SIG-M5 treated with dmso at 0.1 percent for 504 hours (cell line): ENCODE measurements at regions not wholly inside any gene's neighbourhood (a gene's known extent, or its start where the extent isn't known, plus 50 kb on each side); places are given as distances from the start of the nearest gene placed in this dataset.

Experiments
- DNase-seq: peaks from one replicate; lab custom pipeline; 2025; ENCODE audit not compliant: unreplicated experiment; lab: John Stamatoyannopoulos, UW

- no peak for DNase-seq
Measured at GRCh38 chr9:79287708-79288290, 284.0 kb upstream of the TLE4 start.

DNA sequence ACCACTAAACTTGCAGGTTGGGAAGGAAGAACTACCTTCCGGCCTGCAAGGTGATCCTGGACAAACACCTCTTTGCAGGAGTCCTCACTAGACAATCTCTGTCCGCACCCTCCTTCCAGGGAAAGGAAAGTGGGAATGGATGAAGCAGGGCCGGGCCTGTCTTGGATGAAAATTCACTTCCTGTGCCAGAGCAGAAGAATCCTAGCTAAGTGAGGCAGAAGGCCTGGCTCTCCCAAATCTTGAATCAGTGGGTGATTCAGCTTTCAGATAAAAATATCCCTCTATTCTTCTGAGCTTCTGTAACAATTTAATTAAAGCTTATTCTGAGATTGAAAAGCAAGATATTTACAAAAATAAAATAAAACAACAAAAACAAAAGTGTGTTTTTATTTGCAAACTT lies 281.9 kb upstream of the TLE4 start:
- DNase-seq: no peak

GRCh38 chr9:79292731-79293280 lies 279.0 kb upstream of the TLE4 start:
- DNase-seq: no peak

GRCh38 chr9:79300068-79300467 lies 271.7 kb upstream of the TLE4 start:
- no peak for DNase-seq

GRCh38 chr9:79301085-79301484 lies 270.7 kb upstream of the TLE4 start:
- DNase-seq: no peak

GRCh38 chr9:79301551-79302391 lies 270.0 kb upstream of the TLE4 start:
- no peak for DNase-seq

DNA sequence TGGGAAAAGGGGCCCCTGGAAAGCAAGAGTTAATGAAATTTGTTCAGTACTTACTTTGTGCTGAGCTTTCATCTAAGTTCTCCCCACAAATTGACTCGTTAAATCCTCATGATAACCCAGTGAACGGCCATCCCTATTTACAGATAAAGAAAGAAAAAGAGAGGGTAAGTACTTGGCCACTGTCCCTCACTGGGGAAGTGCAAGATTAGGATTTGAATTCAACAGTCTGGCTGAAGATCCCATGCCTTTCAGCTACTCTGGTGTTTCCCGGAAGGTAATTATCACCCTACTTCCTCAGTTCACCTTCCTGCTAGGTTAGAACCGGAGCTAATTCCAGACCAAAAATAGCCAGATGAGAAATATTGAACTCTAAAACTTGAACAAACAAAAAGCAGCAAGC lies 269.2 kb upstream of the TLE4 start:
- DNase-seq: no peak

GRCh38 chr9:79308012-79308411 lies 263.8 kb upstream of the TLE4 start:
- no peak for DNase-seq

DNA sequence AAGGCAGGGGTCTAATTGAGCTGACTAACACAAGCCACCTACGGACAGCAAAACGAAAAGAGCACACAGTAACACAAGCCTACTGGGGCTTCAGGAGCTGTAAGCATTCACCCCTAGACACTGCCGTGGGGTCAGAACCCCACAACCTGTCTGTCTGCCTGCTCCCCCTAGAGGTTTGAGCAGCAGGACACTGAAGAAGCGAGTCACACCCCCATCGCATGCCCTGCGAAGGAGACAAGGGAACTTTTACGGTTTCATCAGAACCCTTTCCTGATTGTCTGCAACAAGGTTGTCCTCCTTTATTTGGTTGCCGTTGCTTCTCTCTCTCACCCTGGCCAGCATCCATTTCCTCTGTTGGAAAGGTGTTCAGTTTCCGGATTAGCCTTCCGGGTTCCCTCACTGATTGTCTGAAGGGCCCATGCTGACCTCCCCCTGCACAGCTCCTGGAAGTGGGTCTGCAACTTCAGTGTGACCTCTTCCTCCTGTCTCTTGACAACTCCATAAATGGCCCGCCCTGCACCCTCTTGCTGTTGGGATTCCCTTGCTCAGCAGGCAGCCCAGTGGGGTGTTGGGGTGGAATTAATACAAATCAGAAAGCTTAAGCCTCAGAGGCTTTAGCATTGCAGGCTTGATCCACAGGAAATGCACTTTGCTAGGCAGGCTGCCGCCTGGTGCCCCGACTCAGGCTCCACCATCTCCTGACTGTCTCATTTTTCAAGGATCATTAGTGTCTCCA lies 258.9 kb upstream of the TLE4 start:
- no peak for DNase-seq

GRCh38 chr9:79325501-79325900 lies 246.3 kb upstream of the TLE4 start:
- no peak for DNase-seq

GRCh38 chr9:79329861-79330260 lies 241.9 kb upstream of the TLE4 start:
- DNase-seq: no peak

- DNase-seq: no peak
Measured at GRCh38 chr9:79334001-79334400, 237.8 kb upstream of the TLE4 start.

DNA sequence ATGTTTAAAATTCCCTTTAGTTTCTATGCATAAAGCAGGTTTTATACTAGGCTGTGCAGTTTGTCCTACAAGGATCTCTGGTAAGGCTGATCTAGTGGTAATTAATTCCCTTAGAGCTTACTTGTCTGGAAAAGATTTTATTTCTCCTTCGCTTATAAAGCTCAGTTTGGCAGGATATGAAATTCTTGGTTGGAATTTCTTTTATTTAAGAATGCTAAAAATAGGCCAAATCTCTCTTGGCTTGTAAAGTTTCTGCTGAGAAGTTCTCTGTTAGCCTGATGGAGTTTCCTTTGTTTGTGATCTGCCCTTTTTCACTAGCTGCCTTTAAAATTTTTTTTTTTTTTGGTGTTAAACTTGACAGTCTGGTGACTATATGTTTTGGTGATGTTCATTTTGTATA lies 237.1 kb upstream of the TLE4 start:
- DNase-seq: no peak

GRCh38 chr9:79335987-79336386 lies 235.8 kb upstream of the TLE4 start:
- DNase-seq: no peak

DNA sequence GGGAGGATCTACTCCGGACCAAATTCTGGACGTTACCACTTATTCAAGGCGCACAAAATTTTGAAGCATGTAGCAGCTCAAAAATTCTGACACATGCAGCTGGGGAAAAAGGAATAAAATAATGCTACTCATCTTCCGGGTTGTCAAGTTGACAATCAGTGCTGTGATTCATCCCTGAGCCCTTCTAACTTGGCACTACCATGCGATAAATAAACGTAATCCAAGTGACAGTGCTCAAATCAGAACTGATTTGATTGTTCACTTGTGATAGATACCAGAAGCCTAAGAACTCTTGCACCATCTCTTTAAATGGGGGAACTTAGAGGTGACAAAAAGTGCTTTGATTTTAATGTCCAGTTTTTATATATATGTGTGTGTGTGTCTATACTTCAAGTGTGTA lies 230.2 kb upstream of the TLE4 start:
- DNase-seq: no peak

DNA sequence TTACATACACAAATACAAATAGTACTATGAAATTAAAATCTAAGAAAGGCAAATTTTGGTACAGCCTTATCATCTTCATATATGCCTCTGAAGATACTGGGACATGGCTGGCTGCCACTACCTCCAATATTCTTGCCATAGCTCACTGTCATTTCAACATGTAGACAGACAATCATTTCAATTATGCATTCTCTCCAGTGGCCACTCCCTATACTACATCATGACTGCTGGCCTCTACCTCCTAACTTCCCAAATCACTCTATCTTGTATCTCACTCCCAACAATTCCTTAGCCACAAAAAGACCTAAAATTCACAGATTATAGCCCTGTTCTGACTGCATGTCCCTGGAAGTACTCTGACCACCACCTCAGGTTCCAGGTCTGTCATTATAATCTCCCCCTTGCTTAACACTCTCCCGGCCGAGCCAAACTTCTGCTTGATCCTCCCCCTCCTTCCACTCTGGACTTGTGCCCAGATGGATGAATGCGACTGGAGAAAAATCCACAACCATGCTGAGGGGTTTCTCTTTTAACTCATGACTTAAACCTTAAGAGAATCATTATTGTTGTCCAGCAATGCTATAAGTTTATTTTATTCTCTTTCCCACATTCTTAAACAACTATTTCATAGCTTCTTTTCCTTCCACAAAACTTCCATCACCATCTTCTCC lies 225.3 kb upstream of the TLE4 start:
- no peak for DNase-seq

DNA sequence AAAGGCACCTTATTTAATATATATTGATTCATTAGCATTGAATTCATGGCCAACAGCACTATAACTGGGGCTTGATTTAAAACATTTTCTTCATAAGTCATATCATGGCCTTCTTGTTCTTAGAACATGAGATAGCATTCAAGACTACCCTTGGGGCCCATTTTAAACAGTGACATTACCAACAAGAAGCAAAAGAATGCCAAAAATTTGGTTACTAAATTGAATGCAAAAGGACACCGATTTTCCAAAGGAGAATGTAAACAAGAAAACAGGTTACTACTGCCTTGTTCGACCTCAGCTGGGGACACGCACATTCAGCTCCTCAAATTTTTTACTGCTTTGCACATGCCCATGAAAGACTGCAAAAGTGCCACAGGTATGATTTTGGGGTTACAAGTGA lies 219.4 kb upstream of the TLE4 start:
- DNase-seq: no peak

- DNase-seq: no peak
Measured at GRCh38 chr9:79353856-79354520, 217.8 kb upstream of the TLE4 start.

GRCh38 chr9:79357194-79357593 lies 214.6 kb upstream of the TLE4 start:
- no peak for DNase-seq

- DNase-seq: no peak
Measured at GRCh38 chr9:79357616-79358015, 214.1 kb upstream of the TLE4 start.
